ENCODE measurements at regions not wholly inside any gene's neighbourhood (a gene's known extent, or its start where the extent isn't known, plus 50 kb on each side); places are given as distances from the start of the nearest gene placed in this dataset.

DNA sequence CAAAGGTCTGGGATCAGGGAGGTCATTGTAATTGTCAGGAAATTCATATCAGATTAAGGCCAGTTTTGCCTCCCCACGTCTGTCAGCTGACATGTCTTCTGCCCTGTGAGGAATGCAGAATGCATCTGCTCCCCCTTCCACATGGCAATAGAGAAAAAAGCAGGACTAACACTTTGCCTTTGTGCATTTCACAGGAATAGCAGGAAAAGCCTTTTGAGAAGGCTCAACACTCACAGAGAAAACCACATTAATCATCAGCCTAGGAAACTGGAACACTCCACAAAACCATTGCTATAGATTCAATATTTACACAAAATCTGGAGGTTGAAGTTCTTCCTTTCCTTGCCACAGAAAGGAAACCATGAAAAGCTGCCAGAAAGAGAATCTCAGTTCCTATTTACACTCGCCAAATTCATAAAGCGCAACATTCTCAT is 165.2 kb upstream of the HES1 start:
- DNase-seq: no peak

DNA sequence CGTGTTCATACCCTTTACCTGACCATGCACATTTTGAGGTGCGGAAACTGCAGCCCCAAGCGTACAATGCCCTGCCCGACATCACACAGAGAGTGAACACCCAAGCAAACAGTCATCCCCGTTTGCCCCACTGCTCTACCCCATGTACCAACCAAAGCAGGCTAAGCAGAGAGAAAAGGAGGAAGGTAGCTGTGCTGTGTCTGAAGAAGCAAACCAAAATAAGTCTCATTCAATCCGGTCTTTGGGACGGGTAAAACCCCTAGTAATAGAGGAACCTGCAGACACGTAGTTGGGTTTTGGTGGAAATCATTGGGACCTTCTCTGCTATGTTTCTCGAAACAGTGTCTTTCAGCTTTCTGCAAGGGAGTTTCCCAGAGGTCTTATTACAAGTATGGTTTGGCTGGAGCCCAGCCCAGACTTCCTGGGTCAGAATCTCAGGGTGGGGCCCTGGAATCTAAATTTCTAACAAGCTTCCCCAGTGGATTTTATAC is 164.6 kb upstream of the HES1 start:
- DNase-seq: no peak

- no peak for DNase-seq
These were observed 164.0 kb upstream of the HES1 start for GRCh38 chr3:193971966-193972365.

- DNase-seq: no peak
These were observed 163.1 kb upstream of the HES1 start for GRCh38 chr3:193972832-193973231.

- DNase-seq: no peak
These were observed 161.7 kb upstream of the HES1 start for GRCh38 chr3:193974191-193974652.

DNA sequence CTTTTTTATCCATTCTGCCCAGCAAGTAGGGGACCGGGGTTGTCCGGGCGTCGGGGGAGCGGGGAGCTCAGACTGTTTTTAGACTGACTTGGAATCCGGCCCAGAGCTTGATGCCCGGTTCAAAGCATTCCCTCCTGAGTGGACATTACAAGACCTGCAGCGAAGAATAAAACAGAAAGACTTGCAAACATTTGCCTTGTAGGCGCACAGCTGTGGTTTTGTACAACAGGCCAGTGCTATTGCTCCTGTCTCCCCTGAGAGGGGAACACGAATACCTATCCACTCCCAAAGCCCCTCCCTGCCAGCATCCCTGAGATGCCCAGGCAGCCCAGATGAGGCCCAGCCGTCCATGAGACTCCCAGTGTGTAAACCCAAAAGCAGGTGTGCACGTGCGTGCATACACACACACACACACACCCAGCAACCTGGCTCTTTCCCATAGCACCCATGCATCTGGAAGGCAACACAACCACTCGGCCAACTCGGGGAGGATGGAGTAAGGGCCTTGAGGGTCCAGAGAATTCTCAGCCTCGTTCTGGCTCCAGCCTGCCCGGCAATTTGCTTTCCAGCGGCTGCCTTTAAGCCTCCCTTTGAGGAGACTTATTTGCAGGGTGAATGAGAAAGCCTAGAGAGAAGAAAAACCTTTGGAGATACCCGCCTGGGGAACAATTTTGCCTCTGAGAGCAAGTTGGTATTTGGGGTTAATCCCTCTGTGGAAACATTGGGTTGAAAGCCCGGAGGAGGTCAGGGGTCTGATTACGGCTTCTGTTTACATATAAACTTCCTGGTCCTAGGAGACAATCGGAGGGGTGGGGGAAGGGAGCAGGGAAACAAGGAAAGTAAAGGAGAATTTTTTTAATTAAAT is 161.0 kb upstream of the HES1 start:
- no peak for DNase-seq

GRCh38 chr3:193977622-193978021 is 158.3 kb upstream of the HES1 start:
- DNase-seq: no peak

DNA sequence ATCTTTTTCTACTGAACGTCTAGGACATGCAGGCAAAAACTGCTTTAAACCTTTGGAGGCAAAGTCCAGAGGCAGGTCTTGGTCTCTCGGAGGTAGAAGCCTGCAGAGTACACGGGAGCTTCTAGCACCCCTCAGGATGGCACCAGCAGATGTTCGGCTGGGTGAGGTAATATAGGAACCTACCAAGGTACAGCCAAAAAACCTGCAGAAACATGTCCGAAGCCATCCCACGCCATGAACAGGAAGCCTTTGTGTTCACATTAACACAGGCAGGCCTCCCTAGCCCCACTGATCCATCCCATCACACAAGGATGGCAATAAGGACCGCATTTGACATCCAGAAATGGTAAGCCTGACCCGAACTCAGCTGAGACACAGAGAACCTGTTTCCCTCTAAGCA is 157.9 kb upstream of the HES1 start:
- no peak for DNase-seq

- no peak for DNase-seq
These were observed 157.5 kb upstream of the HES1 start for GRCh38 chr3:193978486-193978885.

GRCh38 chr3:193980326-193980725 is 155.6 kb upstream of the HES1 start:
- DNase-seq: no peak

GRCh38 chr3:193980905-193981304 is 155.0 kb upstream of the HES1 start:
- no peak for DNase-seq

GRCh38 chr3:193981504-193981903 is 154.4 kb upstream of the HES1 start:
- no peak for DNase-seq

DNA sequence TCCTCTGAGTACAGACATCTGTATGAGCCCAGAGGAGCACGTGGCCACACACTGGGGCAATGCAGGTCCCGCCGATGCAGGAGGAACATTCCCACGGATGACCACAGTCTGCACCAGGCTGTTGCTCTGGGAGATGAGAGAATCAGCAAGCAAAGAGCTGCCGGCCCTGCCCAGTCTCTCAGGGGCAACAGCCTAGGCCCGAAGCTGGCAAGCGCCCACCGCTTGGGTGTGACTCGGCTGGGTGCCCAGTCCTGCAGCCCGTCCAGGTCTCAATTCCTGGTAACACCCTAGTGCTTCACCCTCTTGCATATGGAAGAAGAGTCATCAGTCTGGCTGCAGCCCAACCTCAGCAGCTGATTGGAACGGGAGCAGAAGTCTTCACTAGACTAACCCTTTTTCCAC is 153.7 kb upstream of the HES1 start:
- DNase-seq: no peak

- no peak for DNase-seq
These were observed 151.8 kb upstream of the HES1 start for GRCh38 chr3:193983846-193984818.

DNA sequence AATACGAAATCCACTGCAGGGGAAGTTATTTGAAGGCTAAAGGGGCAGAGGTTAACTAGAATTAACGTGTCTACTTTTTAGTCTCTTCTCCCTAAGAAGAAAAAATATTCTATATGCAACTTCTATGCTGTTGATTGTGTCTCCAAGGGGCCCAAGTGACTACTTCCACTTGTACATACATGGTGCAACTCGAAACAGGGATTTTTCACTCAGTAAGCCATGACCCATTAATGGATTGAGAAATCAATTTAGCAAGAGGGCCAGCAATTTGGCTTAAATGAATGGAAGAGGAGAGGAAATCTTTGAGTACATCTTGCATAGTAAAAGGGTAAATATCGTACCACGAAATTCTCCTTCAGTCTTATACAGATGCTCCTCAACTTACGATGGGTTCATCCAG is 151.1 kb upstream of the HES1 start:
- no peak for DNase-seq

- DNase-seq: no peak
These were observed 148.8 kb upstream of the HES1 start for GRCh38 chr3:193987186-193987585.

GRCh38 chr3:193989186-193989585 is 146.8 kb upstream of the HES1 start:
- no peak for DNase-seq

DNA sequence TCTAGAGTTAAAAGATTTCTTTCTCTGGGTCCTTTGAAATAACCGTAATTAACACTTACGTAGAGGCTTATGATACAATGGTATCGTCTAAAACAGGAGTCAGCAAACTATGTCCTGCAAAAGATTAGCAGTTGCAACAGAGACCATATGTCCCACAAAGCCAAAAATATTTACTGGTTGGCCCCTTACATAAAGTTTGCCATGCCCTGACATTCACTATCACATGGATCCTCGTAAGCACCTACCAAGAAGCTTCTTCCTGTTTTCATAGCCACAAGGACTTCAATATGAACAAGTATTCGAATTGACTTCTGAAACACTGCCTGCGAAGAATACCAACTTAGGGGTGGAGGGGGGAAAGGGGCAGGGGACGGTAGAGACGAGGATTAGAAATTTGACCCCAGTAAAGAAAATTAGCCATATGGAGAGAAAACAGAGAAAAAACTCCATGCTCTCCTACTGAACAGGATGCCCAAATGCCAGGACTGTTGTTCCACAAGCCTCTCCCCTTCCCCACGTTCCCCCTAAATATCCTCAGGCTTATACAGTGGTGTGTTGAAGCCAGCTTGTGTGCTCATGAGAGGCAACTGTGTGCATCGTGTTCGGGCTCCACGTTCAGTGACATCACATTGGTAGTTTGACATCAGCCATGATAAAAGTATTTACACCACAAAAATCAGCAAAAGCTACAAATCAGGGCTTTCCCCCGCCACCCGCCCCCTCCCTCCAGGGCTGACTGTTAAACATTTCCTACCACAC is 144.1 kb upstream of the HES1 start:
- no peak for DNase-seq

DNA sequence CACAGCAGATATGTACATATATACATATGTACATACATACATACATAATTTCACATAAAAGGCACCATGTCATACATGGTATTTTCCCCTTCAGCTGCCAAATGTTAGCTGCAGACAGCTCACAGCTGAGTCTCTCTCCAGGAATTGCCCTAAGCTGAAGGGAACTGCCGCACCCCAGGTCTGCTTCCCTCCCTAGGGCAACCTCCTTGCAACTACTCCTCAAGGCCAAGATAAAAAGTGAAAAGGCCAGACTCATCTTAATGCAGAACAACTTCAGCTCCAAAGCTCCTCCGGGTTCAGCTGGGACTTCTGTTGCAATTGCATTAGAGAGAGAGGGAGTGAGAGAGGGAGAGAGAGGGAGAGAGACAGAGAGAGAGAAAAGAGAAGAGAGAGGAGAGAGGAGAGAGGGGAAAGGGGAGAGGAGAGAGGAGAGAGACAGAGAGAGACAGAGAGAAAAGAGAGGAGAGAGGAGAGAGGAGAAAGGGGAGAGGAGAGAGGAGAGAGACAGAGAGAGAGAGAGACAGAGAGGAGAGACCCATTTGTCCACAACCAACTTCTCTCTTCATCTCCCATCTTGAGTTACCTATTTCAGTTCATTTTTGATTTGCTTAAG is 143.4 kb upstream of the HES1 start:
- DNase-seq: no peak

- no peak for DNase-seq
These were observed 139.7 kb upstream of the HES1 start for GRCh38 chr3:193996221-193996620.

- DNase-seq: no peak
These were observed 139.3 kb upstream of the HES1 start for GRCh38 chr3:193996641-193997089.

All from activated CD4-positive, CD25-positive, alpha-beta regulatory T cell (primary cell).